GM21423 (cell line): ENCODE measurements at regions not wholly inside any gene's neighbourhood (a gene's known extent, or its start where the extent isn't known, plus 50 kb on each side); places are given as distances from the start of the nearest gene placed in this dataset.
"Not testable (repeated sequence)": the region's sequence is repeated elsewhere in the genome, so short reads cannot be mapped to it uniquely, and the experiment has no call there.

Experiments used
- ATAC-seq: cut with Tn5 transposase; IDR thresholded peaks from one replicate; pipeline ENCODE4 v1.9.1; 2021; ENCODE audit warnings: mild to moderate bottlenecking, moderate library complexity; ENCODE audit not compliant: unreplicated experiment

GRCh38 chr4:153877898-153878297 lies 89.0 kb upstream of the SFRP2 start:
- ATAC-seq: no peak

GRCh38 chr4:153873741-153874140 lies 84.9 kb upstream of the SFRP2 start:
- ATAC-seq: no peak

GRCh38 chr4:153866766-153867165 lies 77.9 kb upstream of the SFRP2 start:
- not testable (repeated sequence) for ATAC-seq

- no peak for ATAC-seq
These were observed 63.6 kb upstream of the SFRP2 start for GRCh38 chr4:153852501-153852900.

- no peak for ATAC-seq
These were observed 61.8 kb upstream of the SFRP2 start for GRCh38 chr4:153850533-153851280.

- no peak for ATAC-seq
These were observed 55.3 kb upstream of the SFRP2 start for GRCh38 chr4:153844144-153844543.
